Body of pancreas (tissue), 4 donors: ENCODE measurements at regions not wholly inside any gene's neighbourhood (a gene's known extent, or its start where the extent isn't known, plus 50 kb on each side); places are given as distances from the start of the nearest gene placed in this dataset.

Experiments
- CTCF ChIP-seq, 7 experiments: fragments of 450-650 bp in 4 of 7; fragments of 200-600 bp in 3 of 7; sonication (generic) in 3 of 7; IDR thresholded peaks; one replicate each; pipeline ENCODE4 v1.5.1; 2016 to 2019; ENCODE audit warnings: antibody characterized with exemption in 7 of 7
- POLR2A ChIP-seq, 3 donors: fragments of 450-650 bp; IDR thresholded peaks; one replicate each; pipeline ENCODE4 v1.6.1; 2016; ENCODE audit warnings: antibody characterized with exemption in 3 of 3, mild to moderate bottlenecking in 2 of 3

- TF ChIP-seq CTCF (IDR thresholded peaks at IDR 0.05) (no peak), POLR2A (IDR thresholded peaks at IDR 0.05) (no peak)
Measured at GRCh38 chr19:31885280-31885853, 460.0 kb upstream of the ZNF507 start.
